Peyer's patch (tissue), 4 donors: ENCODE measurements at regions not wholly inside any gene's neighbourhood (a gene's known extent, or its start where the extent isn't known, plus 50 kb on each side); places are given as distances from the start of the nearest gene placed in this dataset.
"Not testable (repeated sequence)": the region's sequence is repeated elsewhere in the genome, so short reads cannot be mapped to it uniquely, and the experiment has no call there.

ENCODE experiments used
- DNase-seq, 3 donors: peaks; one replicate each; pipeline ENCODE4 v3.0.0-alpha.2; 2017 to 2019
- H3K27ac ChIP-seq, 4 donors: fragments of 200-600 bp; sonication (generic); one replicate each; pipeline ENCODE4 v1.5.1; 2016 to 2019
- H3K27me3 ChIP-seq, 2 donors: fragments of 200-600 bp; sonication (generic); one replicate each; pipeline ENCODE4 v1.5.1; 2019
- H3K36me3 ChIP-seq, 3 donors: fragments of 200-600 bp; sonication (generic); one replicate each; pipeline ENCODE4 v1.5.1; 2016 to 2019
- H3K4me1 ChIP-seq, 4 donors: fragments of 200-600 bp; sonication (generic); one replicate each; pipeline ENCODE4 v1.5.1; 2016 to 2019
- H3K4me3 ChIP-seq, 4 donors: fragments of 200-600 bp; sonication (generic); 1 replicate in 3 of 4; 2 replicates in 1 of 4; pipeline ENCODE4 v1.5.1; 2016 to 2019; ENCODE audit warnings: mild to moderate bottlenecking in 1 of 4
- H3K9me3 ChIP-seq, 4 donors: fragments of 200-600 bp; sonication (generic); one replicate each; pipeline ENCODE4 v1.5.1; 2016 to 2019; ENCODE audit warnings: mild to moderate bottlenecking in 1 of 4
- CTCF ChIP-seq, 6 experiments: fragments of 450-650 bp in 4 of 6; fragments of 200-600 bp in 2 of 6; sonication (generic) in 1 of 6; IDR thresholded peaks; one replicate each; pipeline ENCODE4 v1.5.1; 2017 to 2019; ENCODE audit warnings: antibody characterized with exemption in 6 of 6, mild to moderate bottlenecking in 3 of 6, moderate library complexity in 1 of 6
- POLR2A ChIP-seq, 2 donors: fragments of 450-650 bp; IDR thresholded peaks; one replicate each; pipeline ENCODE4 v1.5.1; 2017; ENCODE audit warnings: antibody characterized with exemption in 2 of 2, mild to moderate bottlenecking in 2 of 2, moderate library complexity in 2 of 2

- no peaks in the 10 kb centered on the region for H3K4me1 ChIP-seq
- H3K27me3 ChIP-seq, result no peaks in the 10 kb centered on the region
- no peak overlapping the region for H3K27ac ChIP-seq
- H3K36me3 ChIP-seq, result no peaks in the 10 kb centered on the region
- H3K4me3 ChIP-seq, result no peak overlapping the region
- TF ChIP-seq POLR2A (IDR thresholded peaks at IDR 0.05) (no peak), CTCF (IDR thresholded peaks at IDR 0.05) (no peak)
- no peaks in the 10 kb centered on the region for H3K9me3 ChIP-seq
- no peak for DNase-seq
Measured at GRCh38 chr5:3484836-3485235, 110.8 kb upstream of the IRX1 start.

GRCh38 chr5:3481175-3481574 lies 114.5 kb upstream of the IRX1 start:
- H3K27ac ChIP-seq, result no peak overlapping the region
- no peak for TF ChIP-seq CTCF (IDR thresholded peaks at IDR 0.05)
- TF ChIP-seq POLR2A (IDR thresholded peaks at IDR 0.05), result no peak
- no peaks in the 10 kb centered on the region for H3K4me1 ChIP-seq
- H3K4me3 ChIP-seq, result no peak overlapping the region
- H3K27me3 ChIP-seq, result no peaks in the 10 kb centered on the region
- H3K9me3 ChIP-seq, result no peaks in the 10 kb centered on the region
- H3K36me3 ChIP-seq, result no peaks in the 10 kb centered on the region
- DNase-seq, result no peak

GRCh38 chr5:3475674-3476073 lies 120.0 kb upstream of the IRX1 start:
- H3K36me3 ChIP-seq, result no peaks in the 10 kb centered on the region
- TF ChIP-seq CTCF (IDR thresholded peaks at IDR 0.05) (no peak), POLR2A (IDR thresholded peaks at IDR 0.05) (no peak)
- H3K4me3 ChIP-seq, result no peak overlapping the region
- DNase-seq, result no peak
- H3K27me3 ChIP-seq, result no peaks in the 10 kb centered on the region
- H3K27ac ChIP-seq, result no peak overlapping the region
- H3K9me3 ChIP-seq, result no peaks in the 10 kb centered on the region
- H3K4me1 ChIP-seq, result no peaks in the 10 kb centered on the region

- TF ChIP-seq CTCF (IDR thresholded peaks at IDR 0.05), result no peak
- no peak for TF ChIP-seq POLR2A (IDR thresholded peaks at IDR 0.05)
- DNase-seq, result no peak
- H3K27me3 ChIP-seq, result no peaks in the 10 kb centered on the region
- no peaks in the 10 kb centered on the region for H3K9me3 ChIP-seq
- no peak overlapping the region for H3K27ac ChIP-seq
- no peak overlapping the region for H3K4me3 ChIP-seq
- H3K4me1 ChIP-seq, result no peaks in the 10 kb centered on the region
- H3K36me3 ChIP-seq, result no peaks in the 10 kb centered on the region
Measured at GRCh38 chr5:3466392-3466791, 129.2 kb upstream of the IRX1 start.

GRCh38 chr5:3460416-3460815 lies 135.2 kb upstream of the IRX1 start:
- no peaks in the 10 kb centered on the region for H3K9me3 ChIP-seq
- no peaks in the 10 kb centered on the region for H3K27me3 ChIP-seq
- H3K27ac ChIP-seq, result no peak overlapping the region
- no peaks in the 10 kb centered on the region for H3K36me3 ChIP-seq
- no peak overlapping the region for H3K4me3 ChIP-seq
- TF ChIP-seq CTCF (IDR thresholded peaks at IDR 0.05) (no peak), POLR2A (IDR thresholded peaks at IDR 0.05) (no peak)
- no peak for DNase-seq
- no peaks in the 10 kb centered on the region for H3K4me1 ChIP-seq

GRCh38 chr5:3456121-3456681 lies 139.4 kb upstream of the IRX1 start:
- TF ChIP-seq CTCF (IDR thresholded peaks at IDR 0.05) (no peak), POLR2A (IDR thresholded peaks at IDR 0.05) (no peak)
- Histone ChIP-seq H3K4me1 (no peaks in the 10 kb centered on the region), H3K27me3 (no peaks in the 10 kb centered on the region), H3K27ac (no peak overlapping the region), H3K4me3 (no peak overlapping the region), H3K9me3 (no peaks in the 10 kb centered on the region), H3K36me3 (no peaks in the 10 kb centered on the region)
- no peak for DNase-seq

- not testable (repeated sequence) for H3K4me3 ChIP-seq, H3K36me3 ChIP-seq, H3K4me1 ChIP-seq, H3K9me3 ChIP-seq, DNase-seq, H3K27ac ChIP-seq, H3K27me3 ChIP-seq
Measured at GRCh38 chr5:3454028-3454427, 141.6 kb upstream of the IRX1 start.
